OCI-LY3 (cell line): ENCODE measurements at regions not wholly inside any gene's neighbourhood (a gene's known extent, or its start where the extent isn't known, plus 50 kb on each side); places are given as distances from the start of the nearest gene placed in this dataset.

Experiments used
- H2AFZ ChIP-seq: fragments of 200-600, 300-600 bp; shearing (Covaris generic); 2 replicates; pipeline ENCODE4 v1.6.0; 2014; ENCODE audit warnings: antibody characterized with exemption, low read depth, low read length
- H3K27ac ChIP-seq: fragments of 200-600, 300-600 bp; sonication (generic); 2 replicates; pipeline ENCODE4 v1.5.1; 2014; ENCODE audit warnings: mild to moderate bottlenecking, low read length, moderate library complexity, mixed read lengths
- H3K27me3 ChIP-seq: fragments of 200-600, 300-600 bp; sonication (generic); 2 replicates; pipeline ENCODE4 v1.6.1; 2014; ENCODE audit warnings: low read depth, low read length, mixed read lengths
- H3K36me3 ChIP-seq: fragments of 200-600, 300-600 bp; sonication (generic); replicated peaks from 2 replicates; pipeline ENCODE3; 2014; ENCODE audit warnings: low read depth, low read length, mixed read lengths
- H3K4me1 ChIP-seq: fragments of 300-600, 200-600 bp; sonication (generic); 2 replicates; pipeline ENCODE4 v1.6.1; 2014; ENCODE audit warnings: low read length, mixed read lengths
- H3K4me2 ChIP-seq: fragments of 200-600, 300-600 bp; sonication (generic); 2 replicates; pipeline ENCODE4 v1.6.1; 2014; ENCODE audit warnings: low read length, mixed read lengths
- H3K4me3 ChIP-seq: fragments of 300-600, 200-600 bp; sonication (generic); 2 replicates; pipeline ENCODE4 v1.5.1; 2014; ENCODE audit warnings: antibody characterized with exemption, mild to moderate bottlenecking, low read length, moderate library complexity
- H3K79me2 ChIP-seq: fragments of 300-600, 200-600 bp; shearing (Covaris generic); 2 replicates; pipeline ENCODE4 v1.6.1; 2014; ENCODE audit warnings: mild to moderate bottlenecking, low read length, mixed read lengths
- H3K9ac ChIP-seq: fragments of 300-600, 200-600 bp; shearing (Covaris generic); 2 replicates; pipeline ENCODE4 v1.6.0; 2014; ENCODE audit warnings: mild to moderate bottlenecking, low read length, moderate library complexity
- H3K9me3 ChIP-seq: fragments of 200-600, 300-600 bp; shearing (Covaris generic); 2 replicates; pipeline ENCODE4 v1.6.1; 2014; ENCODE audit warnings: low read length, mixed read lengths; ENCODE audit not compliant: insufficient read depth
- H4K20me1 ChIP-seq: fragments of 200-600, 300-600 bp; sonication (generic); 2 replicates; pipeline ENCODE4 v1.6.1; 2016; ENCODE audit warnings: low read length, mixed read lengths; ENCODE audit not compliant: insufficient read depth
- CTCF ChIP-seq: fragments of 200-600, 300-600 bp; sonication (generic); IDR thresholded peaks from 2 replicates; pipeline ENCODE4 v1.5.1; 2014; ENCODE audit warnings: antibody characterized with exemption, low read length, low read depth
- EZH2phosphoT487 ChIP-seq: fragments of 200-600 bp; shearing (Covaris generic); IDR thresholded peaks from 2 replicates; pipeline ENCODE4 v1.6.1; 2018; ENCODE audit warnings: antibody characterized with exemption, mixed run types, low read depth

DNA sequence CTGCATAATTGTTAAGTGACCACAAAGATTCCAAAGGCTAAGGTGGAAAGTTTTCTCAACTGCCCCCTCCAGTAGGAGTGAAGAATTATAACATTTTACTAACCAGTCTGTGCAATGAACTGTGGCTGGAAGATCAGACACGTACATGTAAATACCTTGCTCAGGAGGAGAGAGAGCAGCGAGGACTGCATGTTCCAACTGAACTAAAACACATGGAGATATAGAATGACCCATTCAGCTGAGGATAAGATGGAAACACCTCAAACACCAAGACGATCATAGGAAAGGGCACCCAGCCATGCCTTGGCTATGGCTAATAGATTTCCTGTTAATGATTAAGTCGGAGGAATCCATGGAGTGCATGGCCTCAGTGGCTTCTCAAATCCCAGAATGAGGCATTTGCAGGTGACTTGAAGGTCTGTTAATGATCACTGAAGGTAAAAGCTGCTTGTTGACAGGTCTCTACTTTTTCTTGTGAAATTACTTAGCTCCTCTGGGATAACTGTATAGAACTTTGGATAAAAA lies 875.6 kb downstream of the TFAP2A start:
- Histone ChIP-seq H3K4me2 (no peak overlapping the region), H3K4me3 (no peak overlapping the region), H3K27me3 (no peaks in the 10 kb centered on the region), H3K9ac (no peak overlapping the region), H3K9me3 (no peaks in the 10 kb centered on the region), H3K4me1 (no peaks in the 10 kb centered on the region), H3K27ac (no peak overlapping the region), H2AFZ (no peak overlapping the region), H4K20me1 (no peaks in the 10 kb centered on the region), H3K79me2 (no peaks in the 10 kb centered on the region), H3K36me3 (no peaks in the 10 kb centered on the region)
- TF ChIP-seq CTCF (no peak), EZH2phosphoT487 (no peak)

DNA sequence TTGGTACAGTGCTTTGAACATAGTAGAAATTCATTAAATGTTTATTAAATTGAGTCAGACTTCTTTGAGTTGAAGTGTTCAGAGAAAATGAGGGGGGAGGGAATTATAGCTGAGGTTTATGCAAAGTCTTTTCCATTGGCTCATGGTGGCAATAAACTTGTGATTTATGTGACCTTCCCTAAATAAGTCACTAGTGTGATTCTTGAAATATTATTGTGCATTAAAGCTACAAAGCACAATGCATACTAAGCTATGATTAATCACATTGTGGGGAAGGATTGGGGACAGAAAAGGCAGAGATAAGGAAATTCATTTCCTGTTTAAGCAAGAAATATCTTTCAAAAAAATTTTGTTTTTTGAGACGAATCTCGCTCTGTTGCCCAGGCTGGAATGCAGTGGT lies 877.5 kb downstream of the TFAP2A start:
- Histone ChIP-seq H3K27ac (no peak overlapping the region), H3K79me2 (no peaks in the 10 kb centered on the region), H3K4me3 (no peak overlapping the region), H3K27me3 (no peaks in the 10 kb centered on the region), H2AFZ (no peak overlapping the region), H4K20me1 (no peaks in the 10 kb centered on the region), H3K36me3 (no peaks in the 10 kb centered on the region), H3K9me3 (no peaks in the 10 kb centered on the region), H3K9ac (no peak overlapping the region), H3K4me2 (no peak overlapping the region), H3K4me1 (no peaks in the 10 kb centered on the region)
- TF ChIP-seq CTCF (no peak), EZH2phosphoT487 (no peak)

DNA sequence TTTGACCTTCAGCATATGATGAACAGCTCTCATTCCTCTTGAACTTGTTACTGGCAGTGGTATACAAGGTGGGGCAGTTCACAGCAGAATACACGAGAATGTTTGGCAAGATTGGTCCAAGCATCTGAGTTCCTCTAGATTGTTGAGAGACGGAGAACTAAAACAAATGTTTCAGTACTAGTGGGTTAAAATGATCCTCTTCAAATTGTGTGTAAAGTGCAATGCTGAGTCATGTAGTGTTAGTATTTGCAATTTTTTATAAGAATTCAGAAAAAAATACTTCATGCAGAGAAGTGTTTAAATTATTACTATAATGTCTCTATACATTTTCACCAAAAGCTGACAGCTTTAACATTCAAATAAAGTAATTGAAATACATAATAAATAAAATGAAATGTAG lies 879.8 kb downstream of the TFAP2A start:
- Histone ChIP-seq H3K4me3 (no peak overlapping the region), H3K9ac (no peak overlapping the region), H3K36me3 (no peaks in the 10 kb centered on the region), H3K4me2 (no peak overlapping the region), H3K27ac (no peak overlapping the region), H3K27me3 (no peaks in the 10 kb centered on the region), H4K20me1 (no peaks in the 10 kb centered on the region), H2AFZ (no peak overlapping the region), H3K79me2 (no peaks in the 10 kb centered on the region), H3K4me1 (no peaks in the 10 kb centered on the region), H3K9me3 (no peaks in the 10 kb centered on the region)
- TF ChIP-seq CTCF (no peak), EZH2phosphoT487 (no peak)

DNA sequence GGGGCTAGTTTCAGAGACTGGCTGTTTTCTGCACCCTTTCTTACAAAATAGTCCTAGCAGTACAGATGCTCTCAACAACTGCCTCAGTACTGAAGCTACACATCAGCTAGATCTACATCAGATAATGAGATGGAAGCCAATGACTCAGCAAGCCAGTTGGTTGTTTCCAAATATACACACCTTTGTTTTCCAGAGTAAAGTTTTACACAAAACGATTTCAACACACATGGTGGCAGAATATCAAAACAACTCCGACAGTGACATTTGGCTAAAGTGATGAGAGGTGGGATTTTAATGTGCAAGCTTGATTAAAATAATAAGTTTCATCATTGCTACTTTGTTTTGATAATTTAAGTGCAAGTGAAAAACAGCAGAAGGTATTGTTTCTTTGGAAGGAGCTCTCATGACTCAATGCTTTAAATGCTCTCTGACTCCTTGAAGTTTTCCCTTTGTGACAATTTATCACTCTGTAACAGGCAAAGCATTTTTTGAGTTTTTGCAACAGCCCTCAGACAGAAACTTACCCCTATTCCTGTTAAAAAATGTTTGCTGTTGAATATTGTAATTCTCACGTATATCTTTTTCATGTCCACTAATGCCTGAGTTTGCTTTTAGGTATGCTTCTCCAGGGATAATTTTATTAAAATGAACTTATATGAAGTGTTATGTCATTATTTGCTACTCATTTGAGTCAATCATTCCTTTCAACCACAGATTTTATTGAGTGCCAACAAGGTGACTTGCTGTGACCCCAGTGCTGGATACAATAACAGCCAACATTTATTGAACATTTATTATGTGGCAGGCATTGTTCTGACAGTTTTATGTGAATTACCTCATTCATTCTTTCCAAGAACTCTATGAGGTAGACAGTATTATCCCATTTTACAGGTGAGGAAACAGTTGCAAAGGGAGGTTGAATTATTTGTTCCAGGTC lies 882.0 kb downstream of the TFAP2A start:
- no peaks in the 10 kb centered on the region for H3K9me3 ChIP-seq
- H3K4me2 ChIP-seq, result no peak overlapping the region
- H3K79me2 ChIP-seq, result no peaks in the 10 kb centered on the region
- no peaks in the 10 kb centered on the region for H3K36me3 ChIP-seq
- H3K4me1 ChIP-seq, result peaks cover under 1% of the 10 kb centered on the region
- no peaks in the 10 kb centered on the region for H3K27me3 ChIP-seq
- H4K20me1 ChIP-seq, result no peaks in the 10 kb centered on the region
- no peak overlapping the region for H2AFZ ChIP-seq
- H3K4me3 ChIP-seq, result no peak overlapping the region
- no peak overlapping the region for H3K9ac ChIP-seq
- H3K27ac ChIP-seq, result no peak overlapping the region
- TF ChIP-seq CTCF (no peak), EZH2phosphoT487 (no peak)
